Activated CD4-positive, alpha-beta T cell treated with anti-CD3 and anti-CD28 coated beads, Interleukin-2, amount 50 U/mL, for 48 hours (primary cell): ENCODE measurements at regions not wholly inside any gene's neighbourhood (a gene's known extent, or its start where the extent isn't known, plus 50 kb on each side); places are given as distances from the start of the nearest gene placed in this dataset.
A peak's percentile ranks its signal among the peaks of the same experiment; 100 is the strongest.

ENCODE experiments used
- DNase-seq, 2 experiments: peaks; one replicate each; pipeline ENCODE4 v3.0.0-alpha.2; 2020

- DNase-seq, result no peak
Observed at GRCh38 chr5:110085826-110086225, 396.1 kb downstream of the MAN2A1 start.

DNA sequence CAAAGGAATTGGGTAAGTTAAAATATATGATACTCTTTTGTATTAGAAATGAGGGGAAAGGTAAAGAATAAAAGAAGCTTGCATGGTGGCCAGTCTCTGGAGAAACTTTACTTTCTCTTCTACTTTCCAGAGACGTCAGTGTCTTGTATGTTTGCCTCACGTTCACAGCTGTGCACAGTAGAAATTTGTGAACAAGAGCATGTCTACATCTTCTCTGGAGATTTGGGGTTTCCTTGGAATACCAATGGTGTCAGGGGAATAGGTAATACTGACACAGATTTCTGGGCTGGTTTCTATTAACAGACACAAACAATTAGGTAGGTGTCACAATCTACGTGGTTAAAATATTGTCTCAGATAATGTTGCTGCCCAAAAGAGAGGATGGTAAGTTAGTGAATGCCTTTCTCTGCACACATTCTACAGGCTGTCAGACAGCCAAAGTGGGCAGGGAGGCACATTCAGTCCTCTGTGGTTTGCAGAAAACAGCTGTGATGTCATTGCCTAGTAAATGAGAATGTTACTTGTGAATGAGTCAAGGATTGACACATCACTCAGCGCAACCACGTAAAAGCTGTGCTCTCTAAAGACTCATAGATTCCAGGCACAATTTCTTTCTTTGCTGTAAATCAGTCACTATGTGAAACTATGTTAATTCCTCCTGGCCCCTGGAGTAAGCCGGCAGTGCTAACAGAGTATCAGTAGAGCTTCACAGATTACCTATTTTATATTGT lies 397.1 kb downstream of the MAN2A1 start:
- peak; percentile 42 to 62 for DNase-seq

DNA sequence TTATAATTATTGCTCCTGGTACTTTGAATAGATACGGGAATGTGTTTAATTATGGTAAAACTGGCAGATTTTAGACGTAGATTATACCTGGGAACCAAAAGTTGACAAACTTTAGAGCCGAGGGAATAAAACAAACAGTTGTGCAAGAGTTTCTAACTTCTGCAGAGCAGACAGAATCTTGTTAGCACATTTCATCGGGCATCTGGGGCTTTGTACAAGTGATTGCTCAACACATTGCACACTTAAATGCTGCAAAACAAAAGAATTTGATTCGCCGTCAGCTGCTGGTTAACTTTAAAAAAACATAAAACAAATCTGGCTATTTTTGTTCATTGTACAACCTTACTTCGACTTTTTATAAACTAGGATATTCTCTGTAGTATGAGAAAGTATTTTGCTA lies 398.1 kb downstream of the MAN2A1 start:
- DNase-seq, result no peak

- DNase-seq, result no peak
Observed at GRCh38 chr5:110088676-110089436, 399.1 kb downstream of the MAN2A1 start.

DNA sequence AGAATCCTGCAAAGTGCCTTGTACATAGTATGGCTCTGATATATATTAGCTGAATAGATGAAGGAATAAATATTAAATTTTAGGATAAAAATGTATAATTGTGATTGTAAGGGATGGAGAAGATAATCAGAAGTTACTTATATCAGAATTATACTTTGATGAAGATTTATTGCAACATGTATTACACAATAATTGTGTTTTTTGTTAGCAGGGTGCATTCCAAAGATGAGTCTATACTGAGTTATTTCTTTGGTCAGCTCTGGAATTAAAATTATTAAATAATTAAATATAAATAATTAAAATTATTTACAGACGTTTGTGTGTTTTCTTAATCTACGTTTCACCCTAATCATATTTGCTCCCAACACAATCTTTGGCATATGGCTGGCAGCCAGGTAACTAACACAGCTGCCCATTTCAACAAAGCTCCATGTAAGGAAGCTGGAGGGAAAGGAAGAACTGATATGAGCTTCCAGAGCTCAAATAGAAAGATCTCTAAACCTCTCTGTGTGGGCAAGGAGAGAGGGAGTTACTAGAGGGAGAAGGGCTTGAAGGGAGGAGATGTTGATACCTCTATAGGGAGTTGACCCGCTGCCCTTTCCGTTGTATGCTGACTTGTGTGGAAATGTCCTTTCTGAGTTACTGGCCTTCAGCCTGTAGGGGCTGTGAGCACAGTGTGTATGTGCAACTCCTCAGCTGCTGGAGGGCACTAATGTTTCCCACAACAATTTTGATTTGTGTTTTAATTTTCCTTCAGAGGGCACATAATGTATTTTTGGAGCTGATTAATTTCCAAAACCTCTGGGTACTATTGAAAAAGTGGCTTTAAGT lies 403.4 kb downstream of the MAN2A1 start:
- DNase-seq, result no peak

GRCh38 chr5:110094109-110094508 lies 404.4 kb downstream of the MAN2A1 start:
- DNase-seq, result no peak

DNA sequence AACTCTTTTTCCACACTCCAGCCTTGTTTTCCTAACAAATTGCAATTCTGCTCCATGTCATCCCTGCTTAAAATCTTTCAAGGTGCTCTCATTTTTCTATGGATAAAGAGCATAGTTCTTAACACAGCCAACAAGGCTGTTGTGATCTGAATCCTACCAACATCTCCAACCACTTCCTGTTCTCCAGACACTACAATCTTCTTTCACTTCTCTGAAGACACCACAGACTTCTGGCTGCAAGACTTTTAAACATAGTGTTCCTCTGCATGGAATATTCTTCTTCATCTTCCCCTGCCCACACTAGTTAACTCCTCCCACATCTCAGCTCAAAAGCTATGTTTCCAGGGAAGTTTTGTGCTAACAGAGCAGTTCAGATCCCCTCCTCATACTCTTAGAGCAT lies 404.8 kb downstream of the MAN2A1 start:
- DNase-seq, result no peak

DNA sequence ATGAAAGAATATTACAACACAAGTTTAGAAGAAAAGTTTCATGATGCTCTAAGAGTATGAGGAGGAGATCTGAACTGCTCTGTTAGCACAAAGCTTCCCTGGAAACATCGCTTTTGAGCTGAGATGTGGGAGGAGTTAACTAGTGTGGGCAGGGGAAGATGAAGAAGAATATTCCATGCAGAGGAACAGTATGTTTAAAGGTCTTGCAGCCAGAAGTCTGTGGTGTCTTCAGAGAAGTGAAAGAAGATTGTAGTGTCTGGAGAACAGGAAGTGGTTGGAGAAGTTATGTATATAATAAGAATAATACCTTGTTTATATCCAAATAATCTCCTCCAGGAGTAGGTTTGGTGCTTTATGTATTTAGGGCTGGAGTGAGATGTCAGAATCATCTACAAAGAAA lies 406.7 kb downstream of the MAN2A1 start:
- no peak for DNase-seq

- DNase-seq, result no peak
Observed at GRCh38 chr5:110099572-110099971, 409.8 kb downstream of the MAN2A1 start.

DNA sequence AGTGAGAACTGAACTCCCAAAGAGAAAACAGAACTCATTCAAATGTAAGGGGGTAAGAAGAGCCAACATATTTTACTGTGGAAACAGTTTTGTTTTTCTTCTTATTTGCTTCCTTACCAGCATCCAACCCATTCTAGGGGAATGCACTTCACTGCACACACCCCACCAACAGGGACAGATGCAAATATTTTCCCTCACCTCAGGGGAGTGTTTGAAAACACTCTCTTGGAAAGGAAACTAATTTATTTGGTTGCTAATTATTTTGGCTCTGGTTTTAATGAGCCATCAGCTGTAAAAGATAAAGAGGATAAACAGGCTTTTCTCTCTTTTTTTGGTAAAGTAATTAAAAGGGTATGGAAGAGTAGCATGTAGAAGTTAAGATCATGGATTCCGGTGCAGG lies 413.4 kb downstream of the MAN2A1 start:
- DNase-seq, result no peak

GRCh38 chr5:110104060-110104725 lies 414.5 kb downstream of the MAN2A1 start:
- DNase-seq, result no peak

- no peak for DNase-seq
Observed at GRCh38 chr5:110104726-110105669, 415.3 kb downstream of the MAN2A1 start.

DNA sequence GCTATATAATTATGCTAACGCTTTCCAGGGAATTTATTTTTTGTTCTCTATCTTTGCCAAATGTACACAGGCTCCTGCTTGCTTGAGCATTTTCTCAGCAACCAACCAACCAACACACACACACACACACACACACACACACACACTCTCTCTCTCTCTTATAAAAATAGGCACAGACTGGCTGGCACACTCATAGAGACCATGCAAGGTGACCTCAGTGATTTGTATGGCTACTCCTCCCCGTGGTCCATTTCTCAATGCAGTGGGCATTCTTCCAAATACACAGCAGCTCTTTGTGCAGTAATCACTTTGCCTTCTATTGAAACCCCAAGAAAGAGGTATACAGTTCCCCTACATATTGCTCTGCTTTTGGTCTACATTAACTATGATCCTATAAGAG lies 416.0 kb downstream of the MAN2A1 start:
- DNase-seq, result no peak

GRCh38 chr5:110106750-110107149 lies 417.0 kb downstream of the MAN2A1 start:
- no peak for DNase-seq

GRCh38 chr5:110108520-110108919 lies 418.8 kb downstream of the MAN2A1 start:
- no peak for DNase-seq

DNA sequence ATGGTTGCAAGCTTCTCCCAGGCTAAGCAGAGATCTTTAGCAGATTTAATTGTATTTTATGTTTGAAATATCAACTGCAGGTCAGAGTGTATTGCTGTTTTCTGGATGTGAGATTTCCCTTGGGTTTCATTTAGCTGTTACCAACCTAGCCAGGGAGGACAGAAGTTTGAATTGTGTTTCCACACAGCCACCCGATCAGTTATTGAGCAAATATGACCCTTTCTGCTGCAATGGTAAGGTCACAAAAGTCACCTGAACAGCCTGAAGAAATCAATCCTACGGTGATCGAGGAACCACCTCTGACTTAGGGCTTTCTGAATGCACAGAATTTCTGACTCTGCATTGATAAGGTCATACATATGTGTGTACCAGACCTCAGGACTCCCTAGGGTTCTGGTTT lies 419.9 kb downstream of the MAN2A1 start:
- no peak for DNase-seq

GRCh38 chr5:110112348-110112747 lies 422.6 kb downstream of the MAN2A1 start:
- no peak for DNase-seq

DNA sequence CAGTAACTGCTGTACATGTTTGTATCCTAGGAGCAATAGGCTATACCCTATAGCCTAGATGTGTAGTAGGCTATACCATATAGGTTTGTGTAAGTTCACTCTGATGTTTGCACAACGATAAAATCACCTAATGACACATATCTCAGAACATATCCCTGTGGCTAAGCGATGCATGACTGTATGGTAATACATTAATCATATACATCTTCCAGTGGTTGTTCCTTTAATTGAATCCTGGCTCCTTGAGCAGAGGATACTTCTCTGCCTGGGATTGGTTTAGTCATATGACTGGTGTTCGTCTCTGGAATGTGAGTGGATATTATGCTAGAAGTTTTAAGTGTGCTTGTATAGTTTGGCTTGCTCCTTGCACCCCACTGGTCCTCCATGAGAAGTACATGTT lies 425.8 kb downstream of the MAN2A1 start:
- no peak for DNase-seq

DNA sequence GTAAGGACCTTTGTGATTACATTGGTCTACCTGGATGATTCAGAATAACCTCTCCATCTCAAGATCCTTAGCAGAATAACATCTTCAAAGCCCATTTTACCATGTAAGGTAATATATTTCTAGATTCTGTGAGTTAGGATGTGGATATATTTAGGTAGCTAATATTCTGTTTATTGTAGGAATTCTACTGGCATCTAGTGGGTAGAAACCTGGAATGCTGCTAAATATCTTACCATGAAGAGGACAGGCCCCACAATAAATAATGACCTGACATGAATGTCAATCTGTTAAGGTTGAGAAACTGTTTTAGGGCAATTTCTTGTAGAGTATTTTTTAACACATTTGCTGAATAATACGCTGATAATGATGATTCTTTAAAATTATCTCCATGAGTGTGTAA lies 426.8 kb downstream of the MAN2A1 start:
- DNase-seq, result no peak

DNA sequence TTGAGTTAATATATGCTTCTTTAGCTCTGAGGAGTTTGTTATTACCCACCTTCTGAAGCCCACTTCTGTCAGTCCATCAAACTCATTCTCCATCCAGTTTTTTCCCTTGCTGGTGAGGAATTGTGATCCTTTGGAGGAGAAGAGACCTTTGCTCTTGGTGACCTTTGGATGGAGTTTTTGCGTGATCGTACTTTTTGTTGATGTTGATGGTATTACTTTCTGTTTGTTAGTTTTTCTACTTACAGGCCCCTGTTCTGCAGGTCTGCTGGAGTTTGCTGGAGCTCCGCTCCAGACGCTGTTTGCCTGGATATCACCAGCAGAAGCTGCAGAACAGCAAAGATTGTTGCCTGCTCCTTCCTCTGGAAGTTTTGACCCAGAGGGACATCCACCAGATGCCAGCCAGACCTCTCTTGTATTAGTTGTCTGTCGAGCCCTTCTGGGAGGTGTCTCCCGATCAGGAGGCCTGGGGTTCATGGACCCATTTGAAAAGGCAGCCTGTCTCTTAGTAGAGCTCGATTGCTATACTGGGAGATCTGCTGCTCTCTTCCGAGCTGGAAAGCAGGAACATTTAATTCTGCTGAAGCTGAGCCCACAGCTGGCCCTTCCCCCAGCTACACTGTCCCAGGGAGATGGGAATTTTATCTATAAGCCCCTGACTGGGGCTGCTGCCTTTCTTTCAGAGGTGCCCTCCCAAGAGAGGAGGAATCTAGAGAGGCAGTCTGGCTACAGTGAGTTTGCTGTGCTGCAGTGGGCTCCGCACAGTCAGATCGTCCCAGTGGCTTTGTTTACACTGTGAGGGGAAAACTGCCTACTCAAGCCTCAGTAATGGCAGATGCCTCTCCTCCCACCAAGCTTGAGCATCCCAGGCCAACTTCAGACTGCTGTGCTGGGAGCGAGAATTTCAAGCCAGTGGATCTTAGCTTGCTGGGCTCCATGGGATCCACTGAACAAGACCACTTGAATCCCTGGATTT lies 445.5 kb downstream of the MAN2A1 start:
- no peak for DNase-seq

DNA sequence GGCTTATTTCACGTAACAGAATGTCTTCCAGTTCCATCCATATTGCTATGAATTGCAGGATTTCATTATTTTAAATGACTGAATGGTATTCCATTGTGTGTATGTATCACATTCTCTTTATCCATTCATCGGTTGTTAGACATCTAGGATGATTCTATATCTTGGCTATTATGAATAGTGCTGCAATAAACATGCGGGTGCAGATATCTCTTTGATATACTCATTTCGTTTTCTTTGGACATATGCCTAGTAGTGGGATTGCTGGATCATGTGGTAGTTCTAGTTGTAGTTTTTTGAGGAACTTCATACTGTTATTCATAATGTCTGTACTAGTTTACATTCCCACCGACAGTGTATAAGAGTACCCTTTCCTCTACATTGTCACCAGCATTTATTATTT lies 460.5 kb downstream of the MAN2A1 start:
- no peak for DNase-seq
